ENCODE measurements at regions not wholly inside any gene's neighbourhood (a gene's known extent, or its start where the extent isn't known, plus 50 kb on each side); places are given as distances from the start of the nearest gene placed in this dataset.

GRCh38 chr4:180203349-180203748 is 2039.9 kb upstream of the TENM3 start:
- no peaks in the 10 kb centered on the region for H3K9me3 ChIP-seq
- TF ChIP-seq CTCF (IDR thresholded peaks at IDR 0.05) (no peak), POLR2A (IDR thresholded peaks at IDR 0.05) (no peak), POLR2AphosphoS5 (IDR thresholded peaks at IDR 0.05; ENCODE audit: insufficient read depth in 1 of 2, low read depth in 1 of 2) (no peak)
- no peak for DNase-seq (ENCODE audit: extremely low spot score in 2 of 2)
- H3K27me3 ChIP-seq, result no peaks in the 10 kb centered on the region
- intact Hi-C loops (cut with DNase I), result no loop called here
- no peaks in the 10 kb centered on the region for H3K4me1 ChIP-seq
- H3K4me3 ChIP-seq, result no peak overlapping the region
- no peak overlapping the region for H3K27ac ChIP-seq
- H3K36me3 ChIP-seq, result no peaks in the 10 kb centered on the region

- H3K36me3 ChIP-seq, result no peaks in the 10 kb centered on the region
- TF ChIP-seq CTCF (IDR thresholded peaks at IDR 0.05) (no peak), POLR2A (IDR thresholded peaks at IDR 0.05) (no peak), POLR2AphosphoS5 (IDR thresholded peaks at IDR 0.05; ENCODE audit: insufficient read depth in 1 of 2, low read depth in 1 of 2) (no peak)
- H3K27ac ChIP-seq, result no peak overlapping the region
- H3K9me3 ChIP-seq, result no peaks in the 10 kb centered on the region
- DNase-seq (ENCODE audit: extremely low spot score in 2 of 2), result no peak
- intact Hi-C loops (cut with DNase I), result no loop called here
- H3K27me3 ChIP-seq, result no peaks in the 10 kb centered on the region
- no peak overlapping the region for H3K4me3 ChIP-seq
- H3K4me1 ChIP-seq, result no peaks in the 10 kb centered on the region
These were observed 2037.9 kb upstream of the TENM3 start for GRCh38 chr4:180205276-180205675.

GRCh38 chr4:180207921-180208320 is 2035.3 kb upstream of the TENM3 start:
- Histone ChIP-seq H3K4me3 (no peak overlapping the region), H3K4me1 (no peaks in the 10 kb centered on the region), H3K27ac (no peak overlapping the region), H3K9me3 (no peaks in the 10 kb centered on the region), H3K36me3 (no peaks in the 10 kb centered on the region), H3K27me3 (no peaks in the 10 kb centered on the region)
- no peak for DNase-seq (ENCODE audit: extremely low spot score in 2 of 2)
- TF ChIP-seq POLR2AphosphoS5 (IDR thresholded peaks at IDR 0.05; ENCODE audit: insufficient read depth in 1 of 2, low read depth in 1 of 2) (no peak), CTCF (IDR thresholded peaks at IDR 0.05) (no peak), POLR2A (IDR thresholded peaks at IDR 0.05) (no peak)
- intact Hi-C loops (cut with DNase I), result no loop called here

- H3K9me3 ChIP-seq, result no peaks in the 10 kb centered on the region
- no peak overlapping the region for H3K27ac ChIP-seq
- H3K36me3 ChIP-seq, result no peaks in the 10 kb centered on the region
- H3K4me3 ChIP-seq, result no peak overlapping the region
- no peaks in the 10 kb centered on the region for H3K4me1 ChIP-seq
- no peaks in the 10 kb centered on the region for H3K27me3 ChIP-seq
- TF ChIP-seq POLR2A (IDR thresholded peaks at IDR 0.05) (no peak), POLR2AphosphoS5 (IDR thresholded peaks at IDR 0.05; ENCODE audit: insufficient read depth in 1 of 2, low read depth in 1 of 2) (no peak), CTCF (IDR thresholded peaks at IDR 0.05) (no peak)
- DNase-seq (ENCODE audit: extremely low spot score in 2 of 2), result no peak
- intact Hi-C loops (cut with DNase I), result no loop called here
These were observed 2026.1 kb upstream of the TENM3 start for GRCh38 chr4:180217070-180217469.

GRCh38 chr4:180219080-180219479 is 2024.1 kb upstream of the TENM3 start:
- Histone ChIP-seq H3K9me3 (no peaks in the 10 kb centered on the region), H3K27ac (no peak overlapping the region), H3K4me3 (no peak overlapping the region), H3K27me3 (no peaks in the 10 kb centered on the region), H3K4me1 (no peaks in the 10 kb centered on the region), H3K36me3 (no peaks in the 10 kb centered on the region)
- TF ChIP-seq CTCF (IDR thresholded peaks at IDR 0.05) (no peak), POLR2AphosphoS5 (IDR thresholded peaks at IDR 0.05; ENCODE audit: insufficient read depth in 1 of 2, low read depth in 1 of 2) (no peak), POLR2A (IDR thresholded peaks at IDR 0.05) (no peak)
- no peak for DNase-seq (ENCODE audit: extremely low spot score in 2 of 2)
- intact Hi-C loops (cut with DNase I), result no loop called here

Measured in vagina (tissue), 2 donors.